Left ventricle myocardium superior (tissue), 1 donor: ENCODE measurements at regions not wholly inside any gene's neighbourhood (a gene's known extent, or its start where the extent isn't known, plus 50 kb on each side); places are given as distances from the start of the nearest gene placed in this dataset.

Experiments
- ATAC-seq: fragments of 200-7000 bp; cut with Tn5 transposase; one replicate; pipeline ENCODE4 v1.9.1; 2020; ENCODE audit warnings: mild to moderate bottlenecking, moderate library complexity
- DNase-seq: peaks from one replicate; pipeline ENCODE4 v3.0.0-alpha.2; 2020
- intact Hi-C: fragments of 100-400 bp; cut with micrococcal nuclease; formaldehyde crosslinking; loops from one replicate; pipeline ENCODE4 v1.11.0; 2022
- donor health status: DM: no; HTN: yes; CAD: no; lungs with severe emphysema.

DNA sequence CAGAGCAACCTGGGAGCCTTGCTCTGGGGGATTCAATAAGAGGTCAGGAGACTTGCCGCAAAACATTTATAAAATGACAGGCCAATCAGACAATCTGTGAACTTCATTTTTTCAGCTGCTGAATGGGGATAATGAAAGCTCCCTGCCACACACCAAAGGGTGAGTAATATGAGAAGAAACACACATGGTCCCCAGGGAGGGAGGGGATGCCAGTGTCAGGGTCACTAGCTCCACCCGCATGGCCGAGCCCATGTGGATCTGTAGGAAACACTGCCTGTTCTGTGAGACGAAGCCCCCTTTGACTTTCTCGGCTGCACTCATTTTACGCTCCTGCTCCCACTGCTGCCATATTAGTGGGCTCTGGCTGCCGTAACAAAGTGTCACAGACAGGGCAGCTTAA is 521.0 kb upstream of the RAB6C start:
- no peak for ATAC-seq
- intact Hi-C loops, result no loop called here
- no peak for DNase-seq

DNA sequence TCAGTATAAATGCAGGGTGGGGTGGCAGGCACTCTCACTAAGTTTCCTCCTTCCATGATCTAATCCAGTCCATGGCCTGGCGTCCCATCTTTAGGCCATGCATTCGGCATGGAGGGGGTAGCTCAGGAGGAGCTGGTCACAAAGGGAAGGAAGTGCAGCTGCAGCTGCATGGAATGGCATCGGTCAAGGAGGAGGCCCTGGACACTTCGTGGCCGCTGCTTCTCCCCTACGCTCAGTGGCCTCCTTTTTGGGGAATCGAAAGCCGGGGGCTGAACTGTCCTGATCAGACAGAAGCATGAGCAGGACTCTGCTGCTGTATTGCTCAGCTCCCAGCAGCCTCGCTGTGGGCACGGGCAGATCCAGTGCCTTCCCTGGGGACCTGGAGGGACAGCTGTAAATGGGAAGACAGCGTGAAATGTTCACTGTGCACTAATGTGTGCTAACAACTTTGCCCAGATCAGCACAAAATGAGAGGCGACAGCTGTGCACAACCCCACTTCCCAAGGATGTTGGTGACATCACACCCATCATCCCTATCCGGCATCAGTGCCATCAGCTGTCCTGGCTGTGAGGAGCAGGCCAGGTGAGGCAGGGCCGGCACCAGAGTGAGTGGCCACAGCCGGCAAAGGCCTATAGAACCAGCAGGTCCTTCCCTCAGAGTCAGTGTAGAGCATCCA is 520.1 kb upstream of the RAB6C start:
- no peak for ATAC-seq
- no peak for DNase-seq
- intact Hi-C loops, result no loop called here

DNA sequence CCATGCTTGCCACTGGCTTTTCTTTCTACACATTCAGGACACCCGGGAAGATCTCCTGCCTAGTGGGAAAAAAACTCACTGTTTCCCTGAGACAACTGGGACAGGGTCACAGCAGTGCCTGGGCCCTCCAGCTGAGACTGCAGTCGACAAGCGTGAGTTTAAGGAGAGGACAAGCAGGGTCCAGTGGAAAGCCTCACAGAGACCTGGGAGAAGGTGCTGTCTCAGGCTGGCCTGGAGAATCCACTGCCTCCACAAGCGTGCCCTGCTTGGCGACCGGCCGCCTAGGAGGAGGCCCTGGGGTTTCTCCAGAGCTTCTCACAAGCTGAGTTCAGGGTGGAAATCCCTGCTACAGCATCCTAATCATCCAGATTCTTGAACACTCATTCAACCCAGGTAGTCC is 519.6 kb upstream of the RAB6C start:
- no peak for ATAC-seq
- intact Hi-C loops, result no loop called here
- no peak for DNase-seq

DNA sequence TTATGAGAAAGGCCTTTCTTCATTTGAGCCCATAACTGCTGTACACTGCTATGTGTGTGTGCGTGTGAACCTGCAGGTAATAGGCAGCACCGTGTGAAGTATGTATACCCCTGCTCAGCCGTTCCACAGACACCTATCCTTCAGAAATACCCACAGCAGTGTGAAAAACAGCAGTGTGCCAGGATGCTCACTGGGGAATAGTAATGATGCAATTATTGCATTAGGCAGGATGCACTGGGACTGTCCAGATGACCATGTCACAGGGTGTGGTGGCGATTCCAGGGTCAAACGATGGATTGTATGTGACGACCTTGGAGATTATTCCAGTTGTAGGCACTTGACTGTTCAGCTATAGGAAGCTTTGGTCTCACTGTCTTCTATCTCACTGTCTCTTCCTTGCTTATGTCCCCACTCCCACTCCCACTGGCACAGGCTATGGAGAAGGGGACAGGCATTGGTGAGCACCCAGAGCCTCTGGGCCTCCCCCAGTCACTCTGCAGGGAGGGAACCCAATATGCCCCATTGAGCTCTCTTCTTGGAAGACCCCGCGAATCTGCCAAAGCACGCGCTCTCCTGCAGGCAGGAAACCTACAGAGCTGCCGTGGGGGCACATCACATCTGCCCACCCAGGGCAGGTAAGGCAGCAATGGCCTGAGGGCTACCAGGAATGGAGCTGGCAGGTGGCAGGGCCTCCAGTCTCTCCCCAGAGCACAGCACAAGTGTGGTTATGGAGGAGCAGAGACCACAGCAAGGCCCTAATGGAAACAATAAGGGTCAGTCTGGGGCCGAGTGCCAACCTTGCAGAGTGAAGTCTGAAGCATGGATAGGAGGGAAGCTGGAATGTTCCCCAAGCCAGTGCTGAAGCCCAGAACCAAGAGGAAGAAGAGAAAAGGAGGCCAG is 518.9 kb upstream of the RAB6C start:
- no peak for ATAC-seq
- no peak for DNase-seq
- intact Hi-C loops, result no loop called here

DNA sequence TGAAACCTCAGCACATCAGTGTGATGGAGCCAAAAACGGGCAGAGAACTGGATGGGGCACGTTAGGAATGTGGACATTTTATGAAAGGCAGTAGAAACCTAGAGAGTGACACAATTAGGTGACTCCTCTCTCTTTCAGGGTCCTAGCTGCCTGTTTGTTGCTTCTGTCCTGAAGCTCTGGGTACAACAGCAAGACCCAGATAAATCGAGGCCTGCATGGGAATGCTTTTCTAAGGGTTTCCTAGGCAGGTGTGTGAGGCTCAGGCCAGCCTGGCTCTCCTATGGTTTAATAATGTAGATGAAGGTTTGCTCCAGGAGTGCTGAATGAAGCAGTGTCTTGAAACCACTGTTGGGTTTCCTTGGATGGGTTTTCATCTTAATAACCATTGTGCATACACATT is 517.1 kb upstream of the RAB6C start:
- ATAC-seq (no peak), DNase-seq (no peak)
- intact Hi-C loops, result no loop called here

DNA sequence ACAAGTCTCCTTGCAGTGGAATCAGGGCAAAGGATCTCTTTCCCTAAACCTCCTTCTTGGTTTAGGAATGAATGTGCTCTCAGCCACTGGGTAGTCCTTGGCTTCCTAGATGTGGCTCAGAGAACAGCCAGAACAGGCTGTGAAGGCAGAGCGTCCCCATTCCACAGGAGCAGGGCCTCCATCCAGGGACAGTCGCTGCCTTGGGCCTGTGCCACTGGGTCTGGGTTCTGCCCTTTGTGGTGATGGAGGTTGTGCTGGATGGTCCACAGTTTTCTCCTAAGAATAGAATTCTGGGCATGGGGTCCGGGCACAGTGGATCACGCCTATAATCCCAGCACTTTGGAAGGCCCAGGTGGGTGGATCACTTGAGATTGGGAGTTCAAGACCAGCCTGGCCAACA is 516.5 kb upstream of the RAB6C start:
- no peak for DNase-seq
- no peak for ATAC-seq
- intact Hi-C loops, result no loop called here

DNA sequence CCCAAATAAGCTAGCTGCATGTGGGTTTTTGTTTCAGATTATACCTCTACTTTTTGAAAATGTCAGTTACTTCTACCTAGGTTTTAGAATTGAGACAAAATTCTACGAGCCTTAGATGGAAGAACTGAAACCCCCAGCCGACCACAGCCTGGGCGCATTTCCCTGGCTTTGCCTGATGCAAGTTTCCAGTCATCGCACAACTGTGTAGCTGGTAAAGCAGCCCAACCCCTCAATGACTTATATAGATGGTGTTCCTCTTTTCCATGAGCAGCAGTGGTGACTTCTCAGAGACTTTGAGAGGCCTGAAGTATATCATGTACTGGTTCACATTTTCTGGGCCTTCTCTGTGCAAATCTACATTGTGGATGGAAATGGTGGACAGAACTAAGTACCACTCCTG is 515.4 kb upstream of the RAB6C start:
- ATAC-seq, result no peak
- no peak for DNase-seq
- intact Hi-C loops, result no loop called here

DNA sequence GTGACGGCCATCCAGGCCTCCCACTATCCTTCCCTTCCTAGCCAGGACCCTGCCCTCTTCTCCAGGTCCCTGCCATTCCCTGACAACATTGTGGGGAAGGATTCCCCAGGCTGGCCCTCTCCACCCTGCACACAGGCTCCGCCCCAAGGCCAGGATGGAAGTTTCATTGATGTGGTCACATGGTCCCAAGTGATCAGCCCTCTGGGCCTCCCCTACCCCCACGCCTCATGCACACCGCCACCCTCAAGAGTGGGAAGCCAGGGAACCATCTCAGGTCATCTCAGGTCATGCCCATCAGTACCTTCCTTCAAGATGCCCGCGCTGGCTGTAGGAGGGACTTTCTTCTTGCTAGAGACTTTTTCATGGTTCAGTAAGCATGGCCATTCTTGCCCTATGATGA is 514.8 kb upstream of the RAB6C start:
- no peak for ATAC-seq
- DNase-seq, result no peak
- intact Hi-C loops, result no loop called here

DNA sequence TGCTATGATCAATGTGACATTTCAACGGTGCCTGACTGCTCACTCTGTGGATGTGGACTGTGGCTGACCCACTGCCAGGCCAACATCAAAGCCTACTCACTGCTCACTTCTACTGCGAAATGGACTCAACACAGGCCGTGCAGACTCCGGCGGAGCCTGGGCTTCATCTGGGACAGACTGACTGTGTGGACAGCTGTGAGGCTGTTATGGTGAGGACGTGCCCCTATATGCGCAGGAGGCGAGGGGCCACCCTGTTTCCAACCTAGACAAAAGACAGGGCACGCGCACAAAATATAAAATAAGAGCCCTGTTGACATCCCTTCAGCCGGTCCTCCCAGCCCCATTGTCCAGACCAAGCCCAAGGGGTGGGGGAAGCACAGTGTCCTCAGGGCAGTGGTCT is 514.4 kb upstream of the RAB6C start:
- ATAC-seq, result no peak
- no peak for DNase-seq
- intact Hi-C loops, result no loop called here

DNA sequence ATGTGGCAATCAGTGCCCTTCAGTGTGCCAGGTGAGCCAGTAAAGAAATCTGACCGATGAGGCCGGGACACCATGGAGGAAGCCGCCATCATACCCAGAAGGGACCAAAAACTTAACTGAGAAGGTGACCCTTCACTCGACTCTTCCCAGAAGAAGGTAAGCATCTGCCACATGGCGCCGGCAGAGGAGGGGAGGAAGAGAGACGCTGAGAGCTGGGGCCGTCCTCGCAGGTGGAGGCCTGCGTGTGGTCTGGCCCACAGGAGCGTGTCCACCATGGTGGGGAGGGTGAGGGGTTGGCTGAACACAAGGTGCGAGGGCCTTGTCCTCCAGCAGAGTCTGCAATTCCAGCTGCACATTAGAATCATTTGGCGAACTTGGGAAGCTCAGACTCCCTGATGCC is 513.1 kb upstream of the RAB6C start:
- ATAC-seq (no peak), DNase-seq (no peak)
- intact Hi-C loops, result no loop called here

DNA sequence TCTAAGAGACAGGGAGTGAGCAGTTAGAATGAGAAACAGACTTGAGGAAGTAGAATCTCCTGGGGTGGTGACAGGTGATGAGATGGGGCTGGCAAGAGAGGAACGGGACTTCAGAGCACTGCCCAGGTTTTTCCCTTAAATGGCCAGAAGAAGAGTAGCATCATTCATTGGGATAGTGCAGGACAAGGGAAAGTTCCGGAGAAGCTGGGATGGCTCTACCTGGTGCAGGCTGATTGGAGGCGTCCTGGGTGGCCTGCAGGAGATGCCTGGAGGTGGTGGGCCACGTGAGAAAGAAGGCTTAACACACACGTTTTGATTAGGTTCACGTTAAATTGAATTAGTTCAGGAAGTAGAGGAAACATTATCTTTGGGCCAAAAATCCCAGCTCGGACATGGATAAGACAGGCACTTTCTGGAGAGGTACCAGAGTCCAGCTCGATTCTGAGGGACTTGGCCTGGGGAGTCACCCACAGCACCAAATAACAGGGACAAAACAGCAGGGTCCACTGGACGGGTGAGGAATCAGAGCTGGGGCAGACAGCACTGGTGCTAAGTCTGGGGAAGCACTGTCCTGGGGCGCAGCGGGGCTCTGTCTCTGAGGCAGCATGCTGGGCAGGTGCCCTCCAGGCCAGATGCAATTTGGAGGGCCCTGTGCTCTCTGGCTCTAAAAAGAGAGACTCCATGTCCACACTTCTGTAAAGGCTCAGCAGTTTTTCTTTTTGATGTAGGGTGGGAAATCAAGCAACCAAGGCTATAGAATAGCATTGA is 512.3 kb upstream of the RAB6C start:
- intact Hi-C loops, result no loop called here
- no peak for ATAC-seq
- no peak for DNase-seq

DNA sequence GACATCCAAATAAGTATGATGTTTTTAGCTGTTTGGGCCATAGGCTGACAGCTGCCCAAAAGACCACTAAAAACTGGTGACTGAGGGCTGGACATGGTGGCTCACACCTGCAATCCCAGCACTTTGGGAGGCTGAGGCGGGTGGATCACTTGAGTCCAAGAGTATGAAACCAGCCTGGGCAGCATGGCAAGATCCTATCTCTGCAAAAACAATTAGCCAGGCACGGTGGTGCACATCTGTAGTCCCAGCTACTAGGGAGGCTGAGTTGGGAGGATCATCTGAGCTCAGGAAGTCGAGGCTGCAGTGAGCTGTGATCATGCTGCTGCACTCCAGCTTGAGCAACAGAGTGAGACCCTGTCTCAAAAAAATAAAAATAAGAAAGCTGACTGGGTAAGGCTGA is 511.5 kb upstream of the RAB6C start:
- intact Hi-C loops, result no loop called here
- DNase-seq (no peak), ATAC-seq (no peak)

DNA sequence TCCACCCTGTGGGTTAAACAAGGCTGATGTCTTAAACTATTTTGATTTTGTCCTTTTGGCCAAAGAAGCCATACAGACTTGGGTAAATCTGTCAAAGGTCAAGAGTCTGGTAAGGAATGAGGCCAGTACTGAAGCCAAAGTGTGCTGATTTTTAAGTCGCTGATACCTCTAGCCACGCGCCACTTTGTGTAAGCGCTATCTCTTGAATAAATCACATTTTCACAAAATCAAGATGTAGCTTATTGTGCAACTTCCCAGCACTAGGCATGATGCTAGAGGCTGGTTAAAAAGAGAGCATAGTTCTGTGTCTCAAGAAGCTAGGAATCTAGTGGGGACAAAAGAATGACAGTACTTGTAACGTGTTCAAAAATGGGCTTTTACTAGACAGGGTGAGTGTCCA is 510.6 kb upstream of the RAB6C start:
- intact Hi-C loops, result no loop called here
- no peak for DNase-seq
- ATAC-seq, result no peak

DNA sequence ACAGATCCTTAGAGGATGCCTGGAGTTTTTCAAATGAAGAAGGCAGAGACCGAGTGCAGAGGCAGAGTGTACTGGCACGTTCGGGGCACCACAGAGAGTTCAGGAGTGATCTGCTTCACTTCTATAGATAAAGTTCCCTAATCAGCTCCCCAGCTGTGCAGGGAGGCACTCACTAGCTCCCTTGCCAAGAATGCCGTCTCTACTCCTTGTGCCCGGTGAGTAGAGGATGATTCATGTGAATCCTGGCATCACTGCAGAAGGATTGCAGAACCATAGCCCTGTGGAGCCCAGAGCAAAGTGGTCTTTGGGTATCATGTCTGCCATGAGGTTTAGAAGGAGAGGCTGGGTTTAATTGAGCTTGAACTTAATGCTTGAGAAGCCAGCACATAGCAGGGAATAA is 510.1 kb upstream of the RAB6C start:
- intact Hi-C loops, result no loop called here
- DNase-seq, result no peak
- no peak for ATAC-seq

DNA sequence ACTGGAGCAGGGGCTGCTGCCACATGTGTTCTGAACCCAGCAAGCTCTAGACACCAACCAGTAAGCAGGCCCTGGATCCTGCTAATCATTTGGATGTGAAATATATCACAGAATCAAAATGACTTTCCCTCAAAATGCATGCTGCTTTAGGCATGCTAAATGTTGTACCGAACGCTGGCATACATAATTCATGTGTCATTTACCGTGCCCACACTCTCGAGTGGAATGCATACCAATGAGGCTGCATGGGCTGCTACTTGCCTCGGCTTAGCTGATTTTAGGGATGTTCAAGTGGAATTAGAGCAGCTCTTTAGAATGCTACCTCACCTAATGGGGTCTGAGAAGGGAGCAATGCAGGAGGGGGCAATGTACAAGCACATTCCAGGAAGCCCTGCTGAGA is 509.6 kb upstream of the RAB6C start:
- DNase-seq, result no peak
- intact Hi-C loops, result no loop called here
- no peak for ATAC-seq

DNA sequence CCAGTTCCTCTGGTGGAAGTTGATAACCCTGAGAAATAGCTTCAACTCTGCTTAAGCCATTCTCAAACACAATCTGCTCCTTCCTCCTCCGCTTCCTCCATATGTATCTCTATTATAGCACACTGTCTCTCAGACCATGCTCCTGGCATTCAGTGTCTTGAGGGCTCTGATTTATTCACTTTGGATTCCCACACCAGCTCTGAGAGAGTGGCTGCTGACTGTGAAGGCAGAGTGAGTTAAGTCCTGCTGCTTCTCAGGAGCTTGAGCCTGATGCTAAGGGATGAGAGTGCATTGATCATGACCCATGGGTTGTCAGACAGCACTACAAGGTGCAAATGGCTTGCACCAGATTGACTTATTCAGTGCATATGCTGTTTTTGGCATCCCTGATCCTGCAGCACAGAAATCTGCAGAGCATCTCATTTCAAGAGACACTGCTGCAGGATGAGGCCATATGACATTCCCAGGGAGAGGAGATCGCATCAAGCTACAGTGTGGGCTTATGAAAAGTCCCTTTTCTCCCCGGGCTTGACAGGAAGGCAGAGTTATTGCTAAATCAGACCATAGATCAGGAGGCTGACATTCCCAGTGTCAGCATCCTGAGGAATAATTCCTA is 500.5 kb upstream of the RAB6C start:
- no peak for ATAC-seq
- intact Hi-C loops, result no loop called here
- DNase-seq, result no peak

DNA sequence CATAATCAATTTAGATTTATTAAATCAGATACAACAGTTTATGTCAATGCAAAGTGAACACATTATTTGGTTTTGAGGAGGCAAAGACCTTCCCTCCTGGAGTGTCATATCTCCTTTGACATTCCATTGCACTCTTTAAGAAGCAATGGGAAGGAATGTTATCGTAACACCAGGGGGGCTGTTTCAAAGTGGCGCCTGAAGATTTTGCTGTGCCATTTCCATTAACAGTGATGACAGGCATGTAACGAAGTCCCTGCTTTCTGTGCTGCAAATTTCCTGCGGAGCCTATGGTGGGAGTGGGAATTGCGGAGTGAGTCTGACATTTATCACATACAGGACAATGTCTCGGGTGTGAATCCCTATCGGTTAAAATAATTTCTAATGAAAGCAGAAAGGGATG is 499.6 kb upstream of the RAB6C start:
- DNase-seq (no peak), ATAC-seq (no peak)
- intact Hi-C loops, result no loop called here

DNA sequence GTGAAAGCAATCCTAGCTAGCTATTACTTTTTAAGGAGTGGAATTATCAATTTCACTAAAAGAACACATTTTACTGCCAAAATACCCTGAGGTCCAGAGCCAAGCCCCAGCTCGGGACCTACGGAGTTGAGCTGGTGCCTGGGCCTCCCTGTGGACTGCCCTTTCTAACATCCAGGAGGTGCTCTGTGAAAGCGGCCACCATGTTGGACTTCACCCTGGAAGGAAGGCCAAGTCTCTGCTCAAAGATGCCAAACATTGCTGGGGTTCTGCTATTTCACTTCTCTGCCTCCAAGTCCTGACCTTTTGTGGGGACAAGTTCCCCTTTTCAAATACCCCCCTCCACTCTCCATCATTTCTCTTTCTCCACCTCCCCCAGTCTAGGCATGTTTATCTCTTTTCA is 498.7 kb upstream of the RAB6C start:
- ATAC-seq, result no peak
- DNase-seq, result no peak
- intact Hi-C loops, result no loop called here

DNA sequence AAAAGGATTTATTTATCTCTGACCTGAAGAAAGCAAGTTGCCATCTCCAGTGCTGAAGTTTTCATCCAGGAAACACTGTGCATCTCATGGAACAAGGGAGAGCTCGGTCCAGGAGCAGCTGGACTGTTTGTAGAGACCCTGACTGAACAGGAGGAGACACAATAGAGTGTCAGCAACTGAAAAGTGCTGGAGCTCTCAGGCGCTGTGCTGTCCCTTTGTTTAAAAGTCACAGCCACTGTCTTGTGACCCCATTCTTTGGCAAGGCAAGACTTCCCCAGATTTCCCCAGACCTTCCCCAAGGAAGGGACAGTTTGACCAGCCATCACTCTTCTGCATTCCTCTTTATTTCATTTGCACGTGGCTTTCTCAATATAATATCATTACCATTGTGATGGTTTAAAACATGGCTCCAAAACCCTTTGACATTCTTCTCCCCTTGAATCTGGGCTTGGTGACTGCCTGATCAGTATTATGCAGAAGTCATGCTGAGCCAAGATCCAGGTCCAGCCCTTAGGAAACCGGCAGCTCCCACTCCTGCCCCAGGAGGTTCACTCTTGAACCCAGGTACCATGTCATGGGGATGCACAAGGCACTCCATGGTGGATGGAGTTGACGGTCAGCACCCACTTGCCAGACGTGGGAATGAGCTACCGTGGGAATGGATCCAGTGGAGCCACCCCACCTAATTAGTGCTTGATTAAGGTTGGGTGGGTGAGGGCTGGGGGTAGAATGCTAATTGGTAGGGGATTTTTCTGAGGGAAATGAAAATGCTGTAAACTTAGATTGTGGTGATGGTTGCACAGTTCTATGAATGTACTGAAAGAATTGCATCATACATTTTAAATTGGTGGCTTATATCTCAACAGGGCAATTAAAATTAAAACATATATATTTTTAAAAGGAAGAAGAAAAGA is 497.9 kb upstream of the RAB6C start:
- no peak for ATAC-seq
- intact Hi-C loops, result no loop called here
- no peak for DNase-seq
